ENCODE measurements at regions not wholly inside any gene's neighbourhood (a gene's known extent, or its start where the extent isn't known, plus 50 kb on each side); places are given as distances from the start of the nearest gene placed in this dataset.
A peak's percentile ranks its signal among the peaks of the same experiment; 100 is the strongest.
"Not testable (repeated sequence)": the region's sequence is repeated elsewhere in the genome, so short reads cannot be mapped to it uniquely, and the experiment has no call there.

DNA sequence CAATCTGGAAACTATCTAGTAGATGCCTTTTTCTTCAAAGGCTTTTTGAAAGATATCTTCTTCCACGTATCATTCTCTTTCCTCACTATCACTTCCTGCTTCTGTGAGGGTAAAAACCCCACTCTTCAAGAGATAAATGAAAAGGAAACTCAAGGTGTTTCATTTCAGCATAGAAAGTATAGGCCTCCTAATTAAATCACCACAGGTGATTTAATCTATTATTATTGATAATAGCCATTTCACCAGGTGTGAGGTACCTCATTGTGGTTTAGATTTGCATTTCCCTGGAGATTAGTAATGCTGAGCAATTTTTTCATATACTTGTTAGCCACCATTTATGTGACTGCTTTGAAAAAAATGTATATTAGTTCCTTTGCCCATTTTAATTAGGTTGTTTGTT, 92.0 kb upstream of the EMCN start:
- DNase-seq = no peak

DNA sequence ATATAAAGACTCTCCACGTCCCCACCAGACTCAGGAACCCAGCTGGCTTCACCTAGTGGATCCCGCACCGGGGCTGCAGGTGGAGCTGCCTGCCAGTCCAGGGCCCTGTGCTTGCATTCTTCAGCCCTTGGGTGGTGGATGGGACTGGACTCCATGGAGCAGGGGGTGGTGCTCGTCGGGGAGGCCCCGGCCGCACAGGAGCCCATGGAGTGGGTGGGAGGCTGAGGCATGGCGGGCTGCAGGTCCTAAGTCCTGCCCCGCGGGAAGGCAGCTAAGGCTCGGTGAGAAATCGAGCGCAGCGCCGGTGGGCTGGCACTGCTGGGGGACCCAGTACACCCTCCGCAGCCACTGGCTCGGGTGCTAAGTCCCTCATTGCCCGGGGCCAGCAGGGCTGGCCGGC, 90.8 kb upstream of the EMCN start:
- DNase-seq = not testable (repeated sequence)

DNA sequence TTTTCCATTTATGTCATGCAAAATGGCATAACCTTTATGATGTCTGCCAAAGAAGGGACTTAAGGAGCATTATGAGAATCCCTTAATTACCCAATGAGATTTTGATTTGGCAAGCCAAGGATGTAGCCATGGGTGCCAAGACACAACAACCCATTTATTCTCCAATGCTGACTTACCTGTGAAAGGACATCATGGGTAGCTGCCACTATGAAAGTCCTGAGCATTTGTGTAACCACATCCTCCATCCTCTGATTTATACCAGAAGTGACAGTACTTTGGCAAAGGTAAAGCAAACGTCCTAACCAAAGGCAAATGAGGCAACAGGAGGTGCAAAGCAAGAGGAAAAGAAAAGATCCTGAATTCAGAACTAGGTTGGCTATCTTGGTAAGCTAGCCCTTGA, 87.3 kb upstream of the EMCN start:
- no peak for DNase-seq

DNA sequence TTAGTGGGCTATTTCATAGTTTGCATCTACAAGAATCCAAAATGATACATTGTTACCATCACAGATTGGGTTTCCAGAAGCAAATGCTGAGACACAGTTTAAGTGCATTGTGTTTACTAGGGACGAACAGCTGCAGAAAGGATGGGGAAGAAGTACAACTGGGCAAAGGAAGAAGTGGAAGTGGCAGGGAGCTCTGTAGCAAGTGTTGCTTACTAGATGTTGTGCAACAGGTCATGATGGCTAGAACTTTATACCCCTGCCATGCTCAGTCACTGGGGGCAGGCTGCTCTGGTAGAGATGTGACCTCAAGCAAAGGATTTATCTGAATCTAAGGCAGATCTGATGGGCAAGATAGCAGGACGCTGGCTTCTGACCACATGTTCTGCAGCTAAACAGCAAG, 76.1 kb upstream of the EMCN start:
- no peak for DNase-seq

DNA sequence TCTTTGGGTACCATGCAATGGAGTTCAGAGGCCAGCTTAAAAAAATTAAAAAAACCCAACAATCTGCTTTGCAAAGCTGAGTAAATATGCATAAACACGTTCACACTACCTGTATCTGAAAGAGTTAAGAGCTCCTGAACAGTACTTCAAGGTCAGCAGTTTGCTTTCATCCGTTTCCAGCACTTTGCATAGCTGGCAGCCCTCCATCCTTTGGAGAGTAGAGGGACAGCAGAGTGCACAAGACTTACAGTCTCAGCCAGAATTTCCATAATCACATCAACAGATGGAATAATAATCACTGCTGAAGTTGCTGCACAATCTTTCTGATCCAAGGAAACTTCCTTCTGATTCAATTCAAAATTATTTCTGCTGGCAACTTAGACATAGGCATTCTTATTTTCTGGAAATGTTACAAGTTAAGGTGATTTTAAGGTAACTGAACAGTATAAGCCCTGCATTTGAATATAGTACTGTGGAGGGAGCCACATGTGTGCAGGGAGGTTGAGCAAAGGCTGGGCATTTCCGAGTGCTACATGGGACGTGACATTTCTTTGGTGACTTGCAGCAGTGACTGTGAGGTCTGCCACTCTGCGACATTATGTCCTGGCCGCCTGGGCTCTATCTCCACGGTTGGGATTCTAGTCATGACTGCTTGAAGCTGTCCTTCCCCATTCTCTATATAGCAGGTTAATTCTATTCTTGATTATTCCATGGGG, 73.5 kb upstream of the EMCN start:
- no peak for DNase-seq

DNA sequence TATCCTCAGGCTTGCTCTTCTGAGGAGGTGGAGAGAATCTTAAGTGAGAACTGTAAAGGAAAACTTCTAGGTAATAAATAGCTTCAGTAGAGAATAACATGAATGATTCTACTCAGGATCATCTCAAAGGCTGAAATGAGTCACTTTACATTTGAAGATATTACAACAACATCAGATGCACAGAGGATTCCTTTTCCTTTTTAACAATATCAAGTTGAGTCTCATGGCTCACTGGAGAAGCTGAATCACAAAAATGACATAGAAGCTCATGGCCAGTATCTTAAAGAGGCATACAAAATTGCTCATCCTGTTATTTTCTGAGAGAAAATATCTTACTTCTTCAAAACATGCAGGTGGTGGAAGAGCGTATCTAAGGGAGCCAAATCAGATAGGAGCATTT, 72.5 kb upstream of the EMCN start:
- no peak for DNase-seq

DNA sequence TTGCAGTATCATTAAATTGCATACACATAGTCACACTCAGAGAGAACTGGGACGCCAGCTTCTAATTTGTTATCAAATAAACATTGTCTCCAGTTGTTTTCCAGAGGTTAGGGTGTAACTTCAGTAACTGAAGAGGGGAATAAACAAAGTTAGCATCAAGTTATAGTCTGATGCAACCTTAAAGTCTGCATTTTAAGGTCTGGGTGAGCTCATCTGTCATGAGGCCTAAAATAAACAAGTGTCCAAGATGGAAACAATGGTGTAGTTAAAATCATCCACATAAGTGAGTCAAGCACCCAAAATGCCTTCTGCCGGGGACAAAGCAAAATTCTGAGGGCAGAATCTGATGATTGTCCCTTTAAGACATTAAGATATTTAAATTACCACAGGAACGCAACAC, 70.3 kb upstream of the EMCN start:
- no peak for DNase-seq

DNA sequence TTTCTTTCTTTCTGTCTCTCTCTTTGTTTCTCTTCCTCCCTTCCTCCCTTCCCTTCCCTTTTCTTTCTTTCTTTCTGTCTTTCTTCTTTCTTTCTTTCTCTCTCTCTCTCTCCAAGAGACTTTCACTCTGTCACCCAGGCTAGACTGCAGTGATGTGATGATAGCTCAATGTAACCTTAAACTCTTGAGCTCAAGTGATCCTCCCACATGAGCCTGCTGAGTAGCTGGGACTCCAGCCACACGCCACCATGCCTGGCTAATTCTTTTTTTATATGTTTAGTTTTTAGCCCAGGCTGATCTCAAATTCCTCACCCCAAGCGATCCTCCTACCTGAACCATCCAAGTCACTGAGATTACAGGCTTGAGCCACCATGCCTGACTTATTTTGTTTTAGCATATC, 64.3 kb upstream of the EMCN start:
- DNase-seq = no peak

DNA sequence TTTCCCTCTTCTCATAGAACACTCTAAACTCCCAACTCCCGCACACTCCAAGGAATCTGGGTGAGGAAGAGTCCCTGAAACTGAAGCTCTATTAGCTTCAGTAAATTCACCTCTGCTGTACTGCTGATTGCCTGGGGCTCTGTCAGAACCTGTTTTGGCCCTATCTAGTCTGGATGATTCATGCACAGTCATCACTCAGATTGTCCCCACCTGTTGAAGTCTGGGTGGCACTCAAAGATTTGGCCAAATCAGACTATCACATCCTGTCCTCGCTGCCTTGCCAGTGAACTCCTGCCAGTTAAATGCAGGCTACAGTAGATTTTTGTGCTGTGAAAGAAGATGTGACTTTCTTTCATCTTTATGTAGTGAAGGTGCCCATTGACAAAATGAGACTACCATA, 63.5 kb upstream of the EMCN start:
- peak; percentile 4 for DNase-seq

DNA sequence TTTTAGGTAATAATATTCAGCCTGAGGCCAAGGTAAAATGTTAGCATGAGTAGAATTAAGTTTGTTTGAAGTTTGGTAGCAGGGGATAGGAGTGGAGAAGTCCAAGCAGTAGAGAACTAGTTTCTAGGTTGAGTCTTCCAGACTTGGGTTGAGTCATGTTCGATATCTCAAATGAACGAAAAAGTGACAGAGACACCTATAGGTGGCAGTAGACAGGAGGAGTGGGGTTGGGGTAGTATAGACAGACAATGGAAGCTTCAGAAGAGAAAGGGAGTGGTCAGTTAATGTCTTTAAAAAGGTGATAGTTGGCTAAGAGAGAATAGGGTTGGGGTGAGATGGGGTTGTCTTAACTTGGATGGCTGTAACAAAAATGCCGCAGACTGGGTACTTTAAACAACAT, 58.7 kb upstream of the EMCN start:
- DNase-seq = no peak

DNA sequence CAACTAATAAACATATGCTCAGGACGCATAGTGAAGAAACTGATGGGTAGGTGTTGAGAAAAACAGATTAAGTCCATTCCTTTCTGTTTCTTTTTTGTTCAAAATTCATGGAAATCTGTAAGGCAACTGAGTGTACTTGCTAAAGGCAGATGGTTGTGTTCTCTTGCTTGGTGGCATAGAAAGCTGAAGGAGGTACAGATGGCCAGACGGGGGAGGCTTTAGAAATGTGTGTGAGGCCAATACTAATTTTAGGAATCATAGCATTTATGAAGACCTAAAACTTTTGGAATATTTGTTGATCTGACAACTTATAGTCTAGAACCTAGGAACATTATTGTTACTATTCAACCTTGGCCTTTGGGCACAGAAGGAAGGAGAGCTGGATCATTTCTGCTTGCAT, 56.8 kb upstream of the EMCN start:
- no peak for DNase-seq

DNA sequence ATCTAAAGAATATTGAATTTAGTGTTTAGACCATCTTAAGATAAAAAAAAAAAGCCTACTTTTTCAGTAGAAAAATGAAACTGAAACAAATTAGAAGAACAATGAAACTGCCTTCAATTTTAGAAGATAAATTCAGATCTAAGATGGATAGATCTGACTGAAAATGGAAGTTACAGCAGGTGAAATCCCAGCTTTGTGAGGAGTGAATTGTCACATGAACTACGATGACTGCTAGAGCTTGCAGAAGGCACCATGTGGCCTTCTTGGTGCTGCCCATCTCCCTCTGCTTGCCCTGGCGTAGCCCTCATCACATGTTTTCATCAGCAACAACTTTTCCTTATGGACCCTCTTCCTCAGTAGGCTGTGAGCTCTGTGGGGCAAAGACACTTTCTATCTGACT, 51.4 kb upstream of the EMCN start:
- DNase-seq = no peak
